ENCODE measurements at regions not wholly inside any gene's neighbourhood (a gene's known extent, or its start where the extent isn't known, plus 50 kb on each side); places are given as distances from the start of the nearest gene placed in this dataset.

GRCh38 chr18:74023220-74023619, 124.4 kb downstream of the FBXO15 start:
- no peak for TF ChIP-seq BACH2 (CRISPR knock-in tag; IDR thresholded peaks at IDR 0.05; ENCODE audit: borderline replicate concordance)
- TF ChIP-seq ZFP3 (CRISPR knock-in tag; IDR thresholded peaks at IDR 0.05), result no peak
- TF ChIP-seq POU6F1 (CRISPR knock-in tag; IDR thresholded peaks at IDR 0.05; ENCODE audit: borderline replicate concordance, low read depth), result no peak
- no peak for TF ChIP-seq ZNF70 (CRISPR knock-in tag; IDR thresholded peaks at IDR 0.05)
- no peak for TF ChIP-seq ISL1 (CRISPR knock-in tag; IDR thresholded peaks at IDR 0.05)
- TF ChIP-seq ARNTL (CRISPR knock-in tag; IDR thresholded peaks at IDR 0.05; ENCODE audit: borderline replicate concordance, low read depth), result no peak
- TF ChIP-seq TOX (CRISPR knock-in tag; IDR thresholded peaks at IDR 0.05; ENCODE audit: borderline replicate concordance), result no peak
- no peak for TF ChIP-seq GLIS3 (CRISPR knock-in tag; IDR thresholded peaks at IDR 0.05)
- TF ChIP-seq SNAI2 (CRISPR knock-in tag; IDR thresholded peaks at IDR 0.05), result no peak
- no peak for TF ChIP-seq PPARA (CRISPR knock-in tag; IDR thresholded peaks at IDR 0.05; ENCODE audit: borderline replicate concordance)
- TF ChIP-seq ZFP30 (CRISPR knock-in tag; IDR thresholded peaks at IDR 0.05), result no peak
- TF ChIP-seq, protein P1, sequence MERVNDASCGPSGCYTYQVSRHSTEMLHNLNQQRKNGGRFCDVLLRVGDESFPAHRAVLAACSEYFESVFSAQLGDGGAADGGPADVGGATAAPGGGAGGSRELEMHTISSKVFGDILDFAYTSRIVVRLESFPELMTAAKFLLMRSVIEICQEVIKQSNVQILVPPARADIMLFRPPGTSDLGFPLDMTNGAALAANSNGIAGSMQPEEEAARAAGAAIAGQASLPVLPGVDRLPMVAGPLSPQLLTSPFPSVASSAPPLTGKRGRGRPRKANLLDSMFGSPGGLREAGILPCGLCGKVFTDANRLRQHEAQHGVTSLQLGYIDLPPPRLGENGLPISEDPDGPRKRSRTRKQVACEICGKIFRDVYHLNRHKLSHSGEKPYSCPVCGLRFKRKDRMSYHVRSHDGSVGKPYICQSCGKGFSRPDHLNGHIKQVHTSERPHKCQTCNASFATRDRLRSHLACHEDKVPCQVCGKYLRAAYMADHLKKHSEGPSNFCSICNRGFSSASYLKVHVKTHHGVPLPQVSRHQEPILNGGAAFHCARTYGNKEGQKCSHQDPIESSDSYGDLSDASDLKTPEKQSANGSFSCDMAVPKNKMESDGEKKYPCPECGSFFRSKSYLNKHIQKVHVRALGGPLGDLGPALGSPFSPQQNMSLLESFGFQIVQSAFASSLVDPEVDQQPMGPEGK (CRISPR knock-in tag; IDR thresholded peaks at IDR 0.05; ENCODE audit: borderline replicate concordance), result no peak
- TF ChIP-seq, protein P2, sequence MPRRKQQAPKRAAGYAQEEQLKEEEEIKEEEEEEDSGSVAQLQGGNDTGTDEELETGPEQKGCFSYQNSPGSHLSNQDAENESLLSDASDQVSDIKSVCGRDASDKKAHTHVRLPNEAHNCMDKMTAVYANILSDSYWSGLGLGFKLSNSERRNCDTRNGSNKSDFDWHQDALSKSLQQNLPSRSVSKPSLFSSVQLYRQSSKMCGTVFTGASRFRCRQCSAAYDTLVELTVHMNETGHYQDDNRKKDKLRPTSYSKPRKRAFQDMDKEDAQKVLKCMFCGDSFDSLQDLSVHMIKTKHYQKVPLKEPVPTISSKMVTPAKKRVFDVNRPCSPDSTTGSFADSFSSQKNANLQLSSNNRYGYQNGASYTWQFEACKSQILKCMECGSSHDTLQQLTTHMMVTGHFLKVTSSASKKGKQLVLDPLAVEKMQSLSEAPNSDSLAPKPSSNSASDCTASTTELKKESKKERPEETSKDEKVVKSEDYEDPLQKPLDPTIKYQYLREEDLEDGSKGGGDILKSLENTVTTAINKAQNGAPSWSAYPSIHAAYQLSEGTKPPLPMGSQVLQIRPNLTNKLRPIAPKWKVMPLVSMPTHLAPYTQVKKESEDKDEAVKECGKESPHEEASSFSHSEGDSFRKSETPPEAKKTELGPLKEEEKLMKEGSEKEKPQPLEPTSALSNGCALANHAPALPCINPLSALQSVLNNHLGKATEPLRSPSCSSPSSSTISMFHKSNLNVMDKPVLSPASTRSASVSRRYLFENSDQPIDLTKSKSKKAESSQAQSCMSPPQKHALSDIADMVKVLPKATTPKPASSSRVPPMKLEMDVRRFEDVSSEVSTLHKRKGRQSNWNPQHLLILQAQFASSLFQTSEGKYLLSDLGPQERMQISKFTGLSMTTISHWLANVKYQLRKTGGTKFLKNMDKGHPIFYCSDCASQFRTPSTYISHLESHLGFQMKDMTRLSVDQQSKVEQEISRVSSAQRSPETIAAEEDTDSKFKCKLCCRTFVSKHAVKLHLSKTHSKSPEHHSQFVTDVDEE (CRISPR knock-in tag; IDR thresholded peaks at IDR 0.05), result no peak
- TF ChIP-seq ESRRG (CRISPR knock-in tag; IDR thresholded peaks at IDR 0.05), result no peak
- TF ChIP-seq RARB (CRISPR knock-in tag; IDR thresholded peaks at IDR 0.05), result no peak
- no peak for TF ChIP-seq ZC3H10 (CRISPR knock-in tag; IDR thresholded peaks at IDR 0.05)
- TF ChIP-seq OSR1 (CRISPR knock-in tag; IDR thresholded peaks at IDR 0.05), result no peak
- TF ChIP-seq, protein P3, sequence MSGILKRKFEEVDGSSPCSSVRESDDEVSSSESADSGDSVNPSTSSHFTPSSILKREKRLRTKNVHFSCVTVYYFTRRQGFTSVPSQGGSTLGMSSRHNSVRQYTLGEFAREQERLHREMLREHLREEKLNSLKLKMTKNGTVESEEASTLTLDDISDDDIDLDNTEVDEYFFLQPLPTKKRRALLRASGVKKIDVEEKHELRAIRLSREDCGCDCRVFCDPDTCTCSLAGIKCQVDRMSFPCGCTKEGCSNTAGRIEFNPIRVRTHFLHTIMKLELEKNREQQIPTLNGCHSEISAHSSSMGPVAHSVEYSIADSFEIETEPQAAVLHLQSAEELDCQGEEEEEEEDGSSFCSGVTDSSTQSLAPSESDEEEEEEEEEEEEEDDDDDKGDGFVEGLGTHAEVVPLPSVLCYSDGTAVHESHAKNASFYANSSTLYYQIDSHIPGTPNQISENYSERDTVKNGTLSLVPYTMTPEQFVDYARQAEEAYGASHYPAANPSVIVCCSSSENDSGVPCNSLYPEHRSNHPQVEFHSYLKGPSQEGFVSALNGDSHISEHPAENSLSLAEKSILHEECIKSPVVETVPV (CRISPR knock-in tag; IDR thresholded peaks at IDR 0.05), result no peak
- no peak for ATAC-seq

DNA sequence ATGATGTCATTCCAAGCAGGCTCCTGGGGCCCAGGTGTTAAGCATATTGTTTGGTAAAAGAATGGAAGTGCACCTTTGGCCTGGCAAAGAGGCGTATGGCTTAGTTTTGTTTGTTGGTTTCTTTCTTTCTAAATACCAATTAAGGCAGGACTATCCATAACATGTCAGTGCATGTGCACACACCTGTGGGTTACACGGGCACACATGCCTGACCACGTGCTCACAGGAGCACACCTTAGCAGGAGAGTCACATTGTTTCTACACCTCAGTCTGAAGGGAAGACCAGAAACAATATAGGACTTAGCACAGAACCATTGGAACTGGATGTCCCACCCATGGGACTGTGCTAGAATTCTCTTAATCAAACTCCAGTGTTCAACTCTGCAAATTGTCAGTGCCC, 127.8 kb downstream of the FBXO15 start:
- no peak for ATAC-seq
- TF ChIP-seq CSDC2 (CRISPR knock-in tag; IDR thresholded peaks at IDR 0.05) (no peak), TOX (CRISPR knock-in tag; IDR thresholded peaks at IDR 0.05; ENCODE audit: borderline replicate concordance) (no peak), ZNF565 (CRISPR knock-in tag; conservative IDR thresholded peaks at IDR 0.05; ENCODE audit: low read depth) (no peak), TCF4 (CRISPR knock-in tag; IDR thresholded peaks at IDR 0.05; ENCODE audit: borderline replicate concordance) (no peak)

- ATAC-seq, result no peak
- TF ChIP-seq POU6F1 (CRISPR knock-in tag; IDR thresholded peaks at IDR 0.05; ENCODE audit: borderline replicate concordance, low read depth), result no peak
- TF ChIP-seq ARNTL (CRISPR knock-in tag; IDR thresholded peaks at IDR 0.05; ENCODE audit: borderline replicate concordance, low read depth), result no peak
- TF ChIP-seq ZNF565 (CRISPR knock-in tag; conservative IDR thresholded peaks at IDR 0.05; ENCODE audit: low read depth), result no peak
- TF ChIP-seq, protein P2 (CRISPR knock-in tag; IDR thresholded peaks at IDR 0.05), result no peak
- TF ChIP-seq, protein P3 (CRISPR knock-in tag; IDR thresholded peaks at IDR 0.05), result no peak
- no peak for TF ChIP-seq BACH2 (CRISPR knock-in tag; IDR thresholded peaks at IDR 0.05; ENCODE audit: borderline replicate concordance)
- TF ChIP-seq ZNF8 (CRISPR knock-in tag; IDR thresholded peaks at IDR 0.05), result no peak
- no peak for TF ChIP-seq CSDC2 (CRISPR knock-in tag; IDR thresholded peaks at IDR 0.05)
- TF ChIP-seq ISL1 (CRISPR knock-in tag; IDR thresholded peaks at IDR 0.05), result no peak; the same call in 1 of the 2 replicates
- TF ChIP-seq ZNF70 (CRISPR knock-in tag; IDR thresholded peaks at IDR 0.05), result no peak
- no peak for TF ChIP-seq PPARA (CRISPR knock-in tag; IDR thresholded peaks at IDR 0.05; ENCODE audit: borderline replicate concordance)
- no peak for TF ChIP-seq ZFP3 (CRISPR knock-in tag; IDR thresholded peaks at IDR 0.05)
These were observed 133.7 kb downstream of the FBXO15 start for GRCh38 chr18:74013955-74014354.
